ENCODE measurements at regions not wholly inside any gene's neighbourhood (a gene's known extent, or its start where the extent isn't known, plus 50 kb on each side); places are given as distances from the start of the nearest gene placed in this dataset.

DNA sequence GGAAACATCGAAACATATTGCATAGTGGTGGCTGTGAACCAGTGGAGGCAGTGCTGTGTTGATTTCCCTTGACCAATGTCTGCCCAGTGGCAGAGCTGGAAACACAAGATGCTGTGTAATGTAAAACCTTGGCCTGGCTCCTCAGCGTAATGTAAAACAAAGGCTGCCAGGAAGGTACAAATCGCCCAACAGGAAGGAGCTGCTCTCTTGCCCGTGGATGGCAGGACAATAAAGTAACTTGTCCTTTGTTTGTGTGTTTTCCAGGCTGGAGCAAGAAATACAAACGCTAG, 143.4 kb downstream of the PALM2AKAP2 start:
- intact Hi-C loops (cut with micrococcal nuclease; ENCODE audit: unreplicated experiment) = no loop called here
- RAD21 ChIA-PET (ENCODE audit: unreplicated experiment) = interaction anchor here (1.0 kb wide), 1 partner anchor 10 kb away, joined by 3 read pairs; no protein-coding TSS in a partner anchor
- CTCF ChIA-PET = interaction anchor here (1.6 kb wide), 1 partner anchor 12 kb away, joined by 4 read pairs; no protein-coding TSS in a partner anchor
- POLR2A ChIA-PET = interaction anchor here (1.0 to 1.1 kb wide), 2 partner anchors 11 to 43 kb away, joined by 3 read pairs; no protein-coding TSS in a partner anchor
- H4K20me1 ChIP-seq (ENCODE audit: control insufficient read depth, insufficient read depth) = no peaks in the 10 kb centered on the region
- TF ChIP-seq IRF5 (IDR thresholded peaks at IDR 0.05; ENCODE audit: borderline replicate concordance) (no peak), RAD51 (IDR thresholded peaks at IDR 0.05) (no peak), RCOR1 (conservative IDR thresholded peaks at IDR 0.05; ENCODE audit: low read depth, low read length) (no peak), SREBF1 (IDR thresholded peaks at IDR 0.05; ENCODE audit: low read length) (no peak), MTA2 (IDR thresholded peaks at IDR 0.05; ENCODE audit: low read depth) (no peak), MTA3 (IDR thresholded peaks at IDR 0.05; ENCODE audit: borderline replicate concordance, low read length) (no peak), HDGF (IDR thresholded peaks at IDR 0.05) (no peak), SREBF2 (IDR thresholded peaks at IDR 0.05; ENCODE audit: low read length) (no peak), KDM1A (IDR thresholded peaks at IDR 0.05; ENCODE audit: borderline replicate concordance) (no peak), BRCA1 (IDR thresholded peaks at IDR 0.05; ENCODE audit: low read depth, low read length) (no peak), SRF (IDR thresholded peaks at IDR 0.05; ENCODE audit: low read depth in 2 of 2, low read length in 2 of 2) (no peak)
- TF ChIP-seq, protein P1, sequence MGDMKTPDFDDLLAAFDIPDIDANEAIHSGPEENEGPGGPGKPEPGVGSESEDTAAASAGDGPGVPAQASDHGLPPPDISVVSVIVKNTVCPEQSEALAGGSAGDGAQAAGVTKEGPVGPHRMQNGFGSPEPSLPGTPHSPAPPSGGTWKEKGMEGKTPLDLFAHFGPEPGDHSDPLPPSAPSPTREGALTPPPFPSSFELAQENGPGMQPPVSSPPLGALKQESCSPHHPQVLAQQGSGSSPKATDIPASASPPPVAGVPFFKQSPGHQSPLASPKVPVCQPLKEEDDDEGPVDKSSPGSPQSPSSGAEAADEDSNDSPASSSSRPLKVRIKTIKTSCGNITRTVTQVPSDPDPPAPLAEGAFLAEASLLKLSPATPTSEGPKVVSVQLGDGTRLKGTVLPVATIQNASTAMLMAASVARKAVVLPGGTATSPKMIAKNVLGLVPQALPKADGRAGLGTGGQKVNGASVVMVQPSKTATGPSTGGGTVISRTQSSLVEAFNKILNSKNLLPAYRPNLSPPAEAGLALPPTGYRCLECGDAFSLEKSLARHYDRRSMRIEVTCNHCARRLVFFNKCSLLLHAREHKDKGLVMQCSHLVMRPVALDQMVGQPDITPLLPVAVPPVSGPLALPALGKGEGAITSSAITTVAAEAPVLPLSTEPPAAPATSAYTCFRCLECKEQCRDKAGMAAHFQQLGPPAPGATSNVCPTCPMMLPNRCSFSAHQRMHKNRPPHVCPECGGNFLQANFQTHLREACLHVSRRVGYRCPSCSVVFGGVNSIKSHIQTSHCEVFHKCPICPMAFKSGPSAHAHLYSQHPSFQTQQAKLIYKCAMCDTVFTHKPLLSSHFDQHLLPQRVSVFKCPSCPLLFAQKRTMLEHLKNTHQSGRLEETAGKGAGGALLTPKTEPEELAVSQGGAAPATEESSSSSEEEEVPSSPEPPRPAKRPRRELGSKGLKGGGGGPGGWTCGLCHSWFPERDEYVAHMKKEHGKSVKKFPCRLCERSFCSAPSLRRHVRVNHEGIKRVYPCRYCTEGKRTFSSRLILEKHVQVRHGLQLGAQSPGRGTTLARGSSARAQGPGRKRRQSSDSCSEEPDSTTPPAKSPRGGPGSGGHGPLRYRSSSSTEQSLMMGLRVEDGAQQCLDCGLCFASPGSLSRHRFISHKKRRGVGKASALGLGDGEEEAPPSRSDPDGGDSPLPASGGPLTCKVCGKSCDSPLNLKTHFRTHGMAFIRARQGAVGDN (IDR thresholded peaks at IDR 0.05) = no peak
- no peak overlapping the region for H3K4me2 ChIP-seq (ENCODE audit: control insufficient read depth, insufficient read depth)
- H3K9me3 ChIP-seq (replicated peaks; ENCODE audit: control insufficient read depth, insufficient read depth, low read length) = no peaks in the 10 kb centered on the region
- no peaks in the 10 kb centered on the region for H3K27me3 ChIP-seq (replicated peaks in 1 of 2; ENCODE audit: control insufficient read depth in 2 of 2, insufficient read depth in 2 of 2, low read length in 1 of 2)
- BruUV-seq (replicated peaks) = no TSS peak
- no peak overlapping the region for H3K9ac ChIP-seq (ENCODE audit: control insufficient read depth, insufficient read depth, low read length)
- no peak for ATAC-seq
- DNase-seq (ENCODE audit: low read depth, low spot score) = no peak
- no peak overlapping the region for H2AFZ ChIP-seq (ENCODE audit: control insufficient read depth, low read depth, low read length)
- no peaks in the 10 kb centered on the region; the same call in 1 of the 2 replicates for H3K79me2 ChIP-seq (ENCODE audit: control insufficient read depth, insufficient read depth, low read length)
- H3K4me3 ChIP-seq = no peak overlapping the region
- in situ Hi-C loops (cut with MboI) = no loop called here
- no peak for FAIRE-seq
- H3K4me1 ChIP-seq (ENCODE audit: control insufficient read depth, insufficient read depth, low read length) = peaks cover 29% of the 10 kb centered on the region
- H3K27ac ChIP-seq (ENCODE audit: control insufficient read depth, insufficient read depth) = no peak overlapping the region
- H3K36me3 ChIP-seq (ENCODE audit: control insufficient read depth in 2 of 2, insufficient read depth in 2 of 2, low read length in 1 of 2) = no peaks in the 10 kb centered on the region
- SMC1A ChIA-PET (ENCODE audit: uncharacterized antibody, unreplicated experiment) = interaction anchor here (1.4 to 21.8 kb wide), 3 partner anchors 11 to 43 kb away, joined by 6 to 423 read pairs (median 27); no protein-coding TSS in a partner anchor
- WGBS (ENCODE audit: insufficient coverage, insufficient replicate concordance, low lambda C conversion rate, missing lambda C conversion rate) = 87% methylated on average over 5 of the region's 5 CpGs
